ENCODE measurements at regions not wholly inside any gene's neighbourhood (a gene's known extent, or its start where the extent isn't known, plus 50 kb on each side); places are given as distances from the start of the nearest gene placed in this dataset.
"Not testable (repeated sequence)": the region's sequence is repeated elsewhere in the genome, so short reads cannot be mapped to it uniquely, and the experiment has no call there.

GRCh38 chr9:78713614-78714405 lies 416.9 kb downstream of the PSAT1 start:
- 72% methylated on average over 5 of the region's 5 CpGs for WGBS (ENCODE audit: missing lambda C conversion rate)
- POLR2A ChIA-PET = no interaction called here

GRCh38 chr9:78714576-78714975 lies 417.7 kb downstream of the PSAT1 start:
- WGBS (ENCODE audit: missing lambda C conversion rate) = 68% methylated on average over 2 of the region's 2 CpGs
- POLR2A ChIA-PET = no interaction called here
- CTCF ChIA-PET = no interaction called here
- no peak for FAIRE-seq
- ATAC-seq = no peak
- H3K4me2 ChIP-seq = no peak overlapping the region
- H3K4me3 ChIP-seq = no peak overlapping the region
- no peak overlapping the region for H3K27ac ChIP-seq
- DNase-seq (ENCODE audit: low read depth in 1 of 2, low spot score in 1 of 2) = no peak
- H3K9me3 ChIP-seq = no peaks in the 10 kb centered on the region
- no peaks in the 10 kb centered on the region for H3K4me1 ChIP-seq
- TF ChIP-seq REST (IDR thresholded peaks at IDR 0.05) (no peak), NFE2L2 (conservative IDR thresholded peaks at IDR 0.05; ENCODE audit: low read length) (0 out of 2 replicates have a peak, but pooled peaks have one; percentile 9)

More at GRCh38 chr9:78713614-78714405, 416.9 kb downstream of the PSAT1 start:
- TF ChIP-seq HOXB13 (CRISPR knock-in tag; IDR thresholded peaks at IDR 0.05; ENCODE audit: low read depth) = no peak
- no peak for TF ChIP-seq ZFP36 (IDR thresholded peaks at IDR 0.05; ENCODE audit: borderline replicate concordance, partially characterized antibody)
- TF ChIP-seq MYC (IDR thresholded peaks at IDR 0.05; ENCODE audit: borderline replicate concordance, low read length) = no peak
- no peak for TF ChIP-seq FOSB (CRISPR knock-in tag; IDR thresholded peaks at IDR 0.05)
- no peak for TF ChIP-seq CHD4 (IDR thresholded peaks at IDR 0.05; ENCODE audit: borderline replicate concordance)
- no peak for TF ChIP-seq NFE2L2 (conservative IDR thresholded peaks at IDR 0.05; ENCODE audit: low read length)
- TF ChIP-seq NPAS2 (CRISPR knock-in tag; IDR thresholded peaks at IDR 0.05; ENCODE audit: borderline replicate concordance) = no peak
- no peak for TF ChIP-seq USF2 (IDR thresholded peaks at IDR 0.05)
- TF ChIP-seq ELK1 (IDR thresholded peaks at IDR 0.05; ENCODE audit: low read depth, low read length) = no peak
- no peak for TF ChIP-seq FOSL2 (IDR thresholded peaks at IDR 0.05)
- no peak for TF ChIP-seq FOSL2 (CRISPR knock-in tag; IDR thresholded peaks at IDR 0.05)
- TF ChIP-seq CEBPB (IDR thresholded peaks at IDR 0.05) = no peak
- no peak for TF ChIP-seq SMC3 (IDR thresholded peaks at IDR 0.05)
- TF ChIP-seq ZC3H11A (IDR thresholded peaks at IDR 0.05) = no peak
- TF ChIP-seq CBX8 (IDR thresholded peaks at IDR 0.05) = no peak
- no peak for TF ChIP-seq ESRRA (IDR thresholded peaks at IDR 0.05; ENCODE audit: borderline replicate concordance, low read length)
- TF ChIP-seq MAZ (IDR thresholded peaks at IDR 0.05; ENCODE audit: borderline replicate concordance, low read depth, low read length) = no peak
- Histone ChIP-seq H3K4me2 (no peak overlapping the region), H3K4me3 (no peak overlapping the region), H3K27ac (no peak overlapping the region), H3K9me3 (no peaks in the 10 kb centered on the region), H3K4me1 (no peaks in the 10 kb centered on the region)
- no peak for FAIRE-seq
- DNase-seq (ENCODE audit: low read depth in 1 of 2, low spot score in 1 of 2) = no peak
- ATAC-seq = no peak
- CTCF ChIA-PET = no interaction called here

- ATAC-seq; H3K9me3 ChIP-seq; POLR2A ChIA-PET; H3K4me1 ChIP-seq; DNase-seq (ENCODE audit: low read depth in 1 of 2, low spot score in 1 of 2); H3K27ac ChIP-seq; H3K4me3 ChIP-seq; H3K4me2 ChIP-seq; FAIRE-seq; CTCF ChIA-PET: not testable (repeated sequence)
- WGBS (ENCODE audit: missing lambda C conversion rate) = 75% methylated on average over 4 of the region's 4 CpGs
Observed at GRCh38 chr9:78719029-78719428, 422.1 kb downstream of the PSAT1 start.
